ENCODE measurements at regions not wholly inside any gene's neighbourhood (a gene's known extent, or its start where the extent isn't known, plus 50 kb on each side); places are given as distances from the start of the nearest gene placed in this dataset.
A peak's percentile ranks its signal among the peaks of the same experiment; 100 is the strongest.

GRCh38 chr9:75233011-75233410 lies 144.7 kb downstream of the OSTF1 start:
- TF ChIP-seq ARNTL (CRISPR knock-in tag; IDR thresholded peaks at IDR 0.05; ENCODE audit: borderline replicate concordance, low read depth) (no peak), SNAI2 (CRISPR knock-in tag; IDR thresholded peaks at IDR 0.05) (no peak), ZFP3 (CRISPR knock-in tag; IDR thresholded peaks at IDR 0.05) (no peak), OSR1 (CRISPR knock-in tag; IDR thresholded peaks at IDR 0.05) (no peak), RARB (CRISPR knock-in tag; IDR thresholded peaks at IDR 0.05) (no peak), GLIS3 (CRISPR knock-in tag; IDR thresholded peaks at IDR 0.05) (no peak), ESRRG (CRISPR knock-in tag; IDR thresholded peaks at IDR 0.05) (no peak), TOX (CRISPR knock-in tag; IDR thresholded peaks at IDR 0.05; ENCODE audit: borderline replicate concordance) (no peak), BACH2 (CRISPR knock-in tag; IDR thresholded peaks at IDR 0.05; ENCODE audit: borderline replicate concordance) (no peak), PPARA (CRISPR knock-in tag; IDR thresholded peaks at IDR 0.05; ENCODE audit: borderline replicate concordance) (no peak), ZC3H10 (CRISPR knock-in tag; IDR thresholded peaks at IDR 0.05) (no peak), CREB5 (CRISPR knock-in tag; IDR thresholded peaks at IDR 0.05; ENCODE audit: low read depth) (no peak), CSRNP3 (CRISPR knock-in tag; IDR thresholded peaks at IDR 0.05) (no peak), ZNF565 (CRISPR knock-in tag; conservative IDR thresholded peaks at IDR 0.05; ENCODE audit: low read depth) (no peak), ISL1 (CRISPR knock-in tag; IDR thresholded peaks at IDR 0.05) (no peak), TCF4 (CRISPR knock-in tag; IDR thresholded peaks at IDR 0.05; ENCODE audit: borderline replicate concordance) (no peak), ZNF8 (CRISPR knock-in tag; IDR thresholded peaks at IDR 0.05) (no peak), ZNF70 (CRISPR knock-in tag; IDR thresholded peaks at IDR 0.05) (no peak)
- ATAC-seq, result no peak

GRCh38 chr9:75235632-75236031 lies 147.3 kb downstream of the OSTF1 start:
- TF ChIP-seq ZFP30 (CRISPR knock-in tag; IDR thresholded peaks at IDR 0.05), result no peak
- no peak for TF ChIP-seq TCF4 (CRISPR knock-in tag; IDR thresholded peaks at IDR 0.05; ENCODE audit: borderline replicate concordance)
- ATAC-seq, result no peak

GRCh38 chr9:75238311-75238976 lies 150.1 kb downstream of the OSTF1 start:
- TF ChIP-seq ZNF565 (CRISPR knock-in tag; conservative IDR thresholded peaks at IDR 0.05; ENCODE audit: low read depth) (no peak), ZFP3 (CRISPR knock-in tag; IDR thresholded peaks at IDR 0.05) (no peak), ZNF70 (CRISPR knock-in tag; IDR thresholded peaks at IDR 0.05) (no peak), PPARA (CRISPR knock-in tag; IDR thresholded peaks at IDR 0.05; ENCODE audit: borderline replicate concordance) (no peak), PATZ1 (CRISPR knock-in tag; IDR thresholded peaks at IDR 0.05; ENCODE audit: borderline replicate concordance) (no peak), CREB5 (CRISPR knock-in tag; IDR thresholded peaks at IDR 0.05; ENCODE audit: low read depth) (no peak), ZFP30 (CRISPR knock-in tag; IDR thresholded peaks at IDR 0.05) (no peak), ZC3H10 (CRISPR knock-in tag; IDR thresholded peaks at IDR 0.05) (no peak), ESRRG (CRISPR knock-in tag; IDR thresholded peaks at IDR 0.05) (no peak), SNAI2 (CRISPR knock-in tag; IDR thresholded peaks at IDR 0.05) (no peak), POU6F1 (CRISPR knock-in tag; IDR thresholded peaks at IDR 0.05; ENCODE audit: borderline replicate concordance, low read depth) (no peak), TOX (CRISPR knock-in tag; IDR thresholded peaks at IDR 0.05; ENCODE audit: borderline replicate concordance) (no peak)
- peak; percentile 96 for ATAC-seq

All from SK-N-SH treated with all-trans-retinoic acid at 6 μM for 48 hours (cell line).